ENCODE measurements at regions not wholly inside any gene's neighbourhood (a gene's known extent, or its start where the extent isn't known, plus 50 kb on each side); places are given as distances from the start of the nearest gene placed in this dataset.
"Not testable (repeated sequence)": the region's sequence is repeated elsewhere in the genome, so short reads cannot be mapped to it uniquely, and the experiment has no call there.

DNA sequence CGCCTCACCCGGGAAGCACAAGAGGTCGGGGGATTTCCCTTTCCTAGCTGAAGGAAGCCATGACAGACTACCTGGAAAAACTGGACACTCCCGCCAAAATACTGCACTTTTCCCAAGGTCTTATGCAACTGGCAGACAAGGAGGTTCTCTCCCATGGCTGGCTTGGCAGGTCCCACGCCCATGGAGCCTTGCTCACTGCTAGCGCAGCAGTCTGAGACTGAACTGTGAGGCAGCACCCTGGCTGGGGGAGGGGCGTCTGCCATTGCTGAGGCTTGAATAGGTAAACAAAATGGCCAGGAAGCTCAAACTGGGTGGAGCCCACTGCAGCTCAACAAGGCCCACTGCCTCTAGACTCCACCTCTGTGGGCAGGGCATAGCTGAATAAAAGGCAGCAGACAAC lies 92.1 kb downstream of the C4BPA start:
- not testable (repeated sequence) for DNase-seq (ENCODE audit: low spot score)

DNA sequence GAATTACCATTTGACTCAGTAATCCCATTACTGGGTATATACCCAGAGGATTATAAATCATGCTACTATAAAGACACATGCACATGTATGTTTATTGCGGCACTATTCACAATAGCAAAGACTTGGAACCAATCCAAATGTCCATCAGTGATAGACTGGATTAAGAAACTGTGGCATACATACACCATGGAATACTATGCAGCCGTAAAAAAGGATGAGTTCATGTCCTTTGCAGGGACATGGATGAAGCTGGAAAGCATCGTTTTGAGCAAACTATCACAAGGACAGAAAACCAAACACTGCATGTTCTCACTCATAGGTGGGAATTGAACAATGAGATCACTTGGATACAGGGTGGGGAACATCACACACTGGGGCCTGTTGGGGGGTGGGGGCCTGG lies 97.5 kb downstream of the C4BPA start:
- DNase-seq (ENCODE audit: low spot score): not testable (repeated sequence)

DNA sequence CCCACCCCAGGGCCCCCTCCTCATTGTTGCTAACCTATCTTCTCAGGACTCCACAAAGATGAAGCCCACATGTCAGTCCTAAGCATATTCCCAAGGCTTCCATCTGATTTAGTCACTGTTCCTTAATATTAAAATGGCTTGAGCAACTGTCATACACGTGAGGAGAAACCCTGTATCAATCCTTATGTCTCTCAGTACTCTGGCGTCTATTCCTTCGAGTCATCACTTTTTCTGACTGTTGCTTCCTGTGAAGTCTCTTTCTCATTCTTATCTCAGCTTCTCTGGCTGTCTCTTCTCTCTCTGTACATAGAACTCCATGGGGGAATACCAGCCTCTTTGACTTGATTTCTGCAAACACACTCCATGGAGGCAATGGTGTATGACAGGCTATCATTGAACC lies 98.4 kb downstream of the C4BPA start:
- no peak for DNase-seq (ENCODE audit: low spot score)

DNA sequence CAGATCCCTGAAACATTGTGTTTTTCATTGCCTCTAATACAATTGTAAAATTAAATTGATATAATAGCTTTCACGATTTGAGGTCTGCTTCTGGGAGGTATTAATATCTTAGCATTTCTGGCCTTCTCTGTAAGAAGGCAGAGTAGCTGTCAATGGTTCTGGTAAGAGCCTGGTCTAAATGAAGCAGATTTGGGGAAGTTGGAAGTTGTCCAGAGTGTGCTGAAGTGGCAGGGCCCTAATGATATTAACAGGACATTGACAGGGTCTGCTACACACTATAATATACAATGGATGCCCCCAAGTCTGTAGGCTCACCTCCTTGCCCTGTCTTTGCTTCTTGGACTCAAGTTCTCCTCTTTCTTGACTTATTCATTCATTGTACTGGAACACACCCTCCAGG lies 99.5 kb downstream of the C4BPA start:
- DNase-seq (ENCODE audit: low spot score): no peak

- no peak for DNase-seq (ENCODE audit: low spot score)
Observed at GRCh38 chr1:207205614-207206061, 101.6 kb downstream of the C4BPA start.

GRCh38 chr1:207208691-207209090 lies 104.7 kb downstream of the C4BPA start:
- DNase-seq (ENCODE audit: low spot score): not testable (repeated sequence)

DNA sequence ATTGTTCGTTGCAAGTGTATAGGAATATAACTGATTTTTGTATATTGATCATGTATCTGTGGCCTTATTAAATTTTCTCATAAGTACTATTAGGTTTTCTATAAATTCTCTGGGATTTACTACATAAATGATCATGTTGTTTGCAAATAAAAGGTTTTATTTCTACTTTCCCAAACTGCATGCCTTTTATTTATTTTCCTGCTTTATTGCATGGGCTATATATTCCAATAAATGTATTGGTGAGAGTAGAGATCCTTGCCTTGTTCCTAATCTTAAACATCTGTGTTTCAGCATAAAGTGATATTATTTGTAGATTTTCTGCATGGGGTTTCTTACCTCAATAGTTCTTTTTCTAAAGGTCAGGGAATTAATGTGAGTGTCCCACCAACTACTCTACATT lies 107.0 kb upstream of the CD55 start:
- no peak for DNase-seq (ENCODE audit: low spot score)

DNA sequence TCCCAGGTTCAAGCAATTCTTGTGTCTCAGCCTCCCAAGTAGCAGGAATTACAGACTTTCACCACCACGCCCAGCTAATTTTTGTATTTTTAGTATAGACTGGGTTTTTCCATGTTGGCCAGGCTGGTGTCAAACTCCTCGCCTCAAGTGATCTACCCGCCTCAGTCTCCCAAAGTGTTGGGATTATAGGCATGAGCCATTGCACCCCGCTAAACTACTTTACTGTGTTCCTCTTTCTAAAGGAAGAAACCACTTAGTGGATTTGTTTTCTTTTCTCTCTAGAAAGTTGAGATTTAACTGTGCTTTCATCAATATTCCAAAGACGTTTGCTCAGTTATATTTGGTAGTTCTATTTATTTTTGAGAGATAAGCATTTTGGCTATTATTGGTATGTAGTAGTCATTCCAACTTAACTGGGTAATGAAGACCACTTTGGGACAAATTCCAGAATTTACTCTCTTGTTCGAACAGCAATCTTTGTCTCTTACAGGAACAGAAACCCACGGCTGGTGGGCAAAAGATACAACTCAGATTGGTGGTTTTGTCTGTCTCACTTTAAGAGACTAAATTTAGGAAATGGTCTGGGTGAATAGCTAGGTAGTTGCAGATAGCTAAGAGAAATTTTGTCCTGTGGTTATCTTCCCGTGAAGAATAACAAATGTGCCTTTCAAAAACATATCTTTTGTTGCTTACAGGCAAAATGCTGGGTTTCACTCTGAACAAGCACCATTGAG lies 103.5 kb upstream of the CD55 start:
- no peak for DNase-seq (ENCODE audit: low spot score)

DNA sequence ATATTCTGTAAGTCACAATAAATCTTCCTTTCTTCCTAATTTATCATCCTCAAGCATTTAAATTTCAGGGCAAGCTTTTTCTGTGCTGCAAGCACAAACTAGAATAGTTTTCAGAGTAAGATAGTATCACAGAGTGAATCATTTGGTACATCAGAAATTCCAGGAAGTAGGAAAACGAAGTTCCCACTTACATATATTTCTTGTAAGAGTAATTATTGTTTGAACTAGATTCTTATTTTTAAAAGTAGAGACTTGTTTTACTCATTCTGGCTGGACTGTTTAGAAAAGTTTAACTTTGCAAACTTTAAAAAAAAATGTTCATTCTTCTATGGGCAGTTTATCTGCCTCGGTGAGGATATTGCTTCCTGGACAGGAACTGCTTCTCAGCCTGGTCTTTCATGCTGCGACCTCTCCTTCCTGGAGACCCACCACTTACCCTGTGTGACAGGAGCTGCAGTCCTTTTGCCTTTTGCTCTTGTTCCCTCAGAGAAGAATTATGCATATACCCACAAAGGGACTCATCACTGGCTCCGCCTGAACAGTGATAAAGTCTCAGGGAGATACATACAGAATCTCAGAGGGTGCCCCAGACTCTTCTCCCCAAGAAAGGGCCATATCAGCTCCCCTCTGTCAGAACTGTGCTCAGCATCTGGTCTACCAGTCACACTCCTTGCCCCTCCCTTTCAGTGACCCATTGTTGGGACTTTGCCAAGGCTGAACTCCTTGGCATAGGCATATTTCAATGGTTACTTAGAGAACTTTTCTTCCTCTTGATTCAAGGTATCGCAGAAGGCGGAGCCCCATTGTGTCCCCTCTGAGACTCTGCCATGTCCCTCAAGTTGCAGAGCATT lies 102.7 kb upstream of the CD55 start:
- peak; percentile 61 for DNase-seq (ENCODE audit: low spot score)

GRCh38 chr1:207219979-207220889 lies 101.2 kb upstream of the CD55 start:
- no peak for DNase-seq (ENCODE audit: low spot score)

DNA sequence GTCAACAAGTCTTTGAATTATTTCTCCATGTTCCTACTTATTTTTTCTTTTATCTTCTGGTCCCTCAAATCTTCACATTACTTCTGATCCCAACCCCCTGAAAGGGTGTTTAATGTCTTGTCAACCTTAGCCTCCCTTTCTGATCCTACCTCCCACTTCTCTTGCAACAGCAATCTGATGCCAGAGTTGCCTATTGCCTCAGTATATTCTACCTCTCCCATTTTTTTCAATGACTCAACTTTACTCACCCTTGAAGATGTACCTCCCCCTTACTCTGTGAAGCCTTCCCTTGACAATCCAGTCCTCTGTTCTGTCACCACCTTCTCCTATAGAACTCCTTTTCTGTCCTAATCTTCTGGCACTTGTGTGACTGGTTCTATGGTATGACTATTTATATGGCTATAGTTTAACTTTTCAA lies 99.5 kb upstream of the CD55 start:
- no peak for DNase-seq (ENCODE audit: low spot score)

GRCh38 chr1:207223162-207223561 lies 98.3 kb upstream of the CD55 start:
- no peak for DNase-seq (ENCODE audit: low spot score)

DNA sequence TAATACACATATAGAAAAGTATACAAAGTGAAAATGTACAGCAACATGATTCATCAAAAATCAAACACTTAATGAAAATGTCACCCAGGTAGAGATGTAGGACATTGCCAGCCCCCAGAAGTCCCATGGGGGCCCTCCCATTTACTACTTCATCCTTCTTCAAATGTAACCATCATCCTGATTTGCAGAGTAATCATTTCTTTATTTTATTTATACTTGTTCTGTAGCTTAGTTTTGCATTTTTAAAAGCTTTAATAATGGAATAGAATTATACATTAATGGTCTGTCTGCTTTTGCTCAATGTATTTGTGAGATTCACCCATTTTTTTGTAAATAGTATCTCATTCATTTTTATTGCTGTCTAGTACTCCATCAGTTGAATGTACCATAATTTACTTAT lies 96.8 kb upstream of the CD55 start:
- no peak for DNase-seq (ENCODE audit: low spot score)

DNA sequence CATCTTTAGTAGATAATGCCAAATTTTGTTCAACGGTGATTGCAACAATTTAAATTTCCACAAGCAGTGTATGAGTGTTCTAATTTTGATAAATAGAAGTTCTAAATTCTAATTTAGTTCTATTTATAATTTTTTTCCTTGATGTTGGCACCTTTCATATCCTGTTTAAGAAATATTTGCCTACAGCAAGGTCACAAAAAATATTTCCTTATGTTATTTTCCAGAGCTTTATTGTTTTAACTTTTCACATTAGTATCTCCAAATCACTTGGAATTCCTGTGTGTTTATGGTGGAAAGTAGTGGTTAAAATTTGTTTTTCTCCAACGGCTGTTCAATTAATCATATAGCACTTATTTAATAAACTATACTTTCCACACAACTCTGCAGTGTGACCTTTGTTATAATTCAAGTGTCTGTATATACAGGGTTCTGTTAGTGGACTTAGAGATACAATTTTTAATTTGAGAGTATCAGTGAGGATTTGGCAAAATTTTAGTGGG lies 94.3 kb upstream of the CD55 start:
- no peak for DNase-seq (ENCODE audit: low spot score)

DNA sequence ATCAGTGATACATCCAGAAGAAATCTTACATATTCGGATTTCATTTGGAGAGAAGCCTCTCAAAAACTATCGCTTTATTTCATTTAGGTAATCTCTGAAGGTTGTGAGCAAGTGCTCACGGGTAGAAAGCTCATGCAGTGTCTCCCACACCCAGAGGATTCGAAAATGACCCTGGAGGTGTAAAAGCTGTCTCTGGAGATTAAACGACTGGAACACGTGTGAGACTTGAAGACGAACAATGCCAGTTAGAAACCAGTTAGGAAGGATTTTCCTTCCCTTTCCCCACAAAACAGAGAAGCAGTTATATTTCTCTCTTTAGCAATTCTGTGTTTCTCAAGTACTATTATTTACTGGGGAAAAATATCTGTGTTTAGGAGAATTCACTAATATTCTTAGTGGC lies 92.5 kb upstream of the CD55 start:
- DNase-seq (ENCODE audit: low spot score): no peak

GRCh38 chr1:207230441-207230840 lies 91.0 kb upstream of the CD55 start:
- DNase-seq (ENCODE audit: low spot score): no peak

- no peak for DNase-seq (ENCODE audit: low spot score)
Observed at GRCh38 chr1:207234690-207235089, 86.8 kb upstream of the CD55 start.

DNA sequence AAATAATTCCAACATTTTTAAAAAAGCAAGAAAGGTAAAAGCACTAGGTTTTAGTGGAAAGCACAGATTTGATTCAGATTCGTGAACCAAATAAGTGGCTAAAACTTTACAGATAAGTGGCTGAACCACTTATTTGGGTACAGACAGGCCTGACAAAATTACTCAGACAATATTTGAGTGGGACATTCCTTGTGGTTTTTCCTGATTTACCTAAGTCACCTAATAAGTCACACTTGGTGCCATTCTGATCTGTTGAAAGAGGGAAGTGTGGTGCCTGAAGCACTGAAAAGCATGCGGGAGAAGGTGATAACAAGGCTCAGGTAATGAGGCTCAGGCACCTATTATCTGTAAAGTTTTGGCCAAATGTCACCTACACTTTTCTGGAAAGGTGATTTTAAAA lies 81.6 kb upstream of the CD55 start:
- no peak for DNase-seq (ENCODE audit: low spot score)

DNA sequence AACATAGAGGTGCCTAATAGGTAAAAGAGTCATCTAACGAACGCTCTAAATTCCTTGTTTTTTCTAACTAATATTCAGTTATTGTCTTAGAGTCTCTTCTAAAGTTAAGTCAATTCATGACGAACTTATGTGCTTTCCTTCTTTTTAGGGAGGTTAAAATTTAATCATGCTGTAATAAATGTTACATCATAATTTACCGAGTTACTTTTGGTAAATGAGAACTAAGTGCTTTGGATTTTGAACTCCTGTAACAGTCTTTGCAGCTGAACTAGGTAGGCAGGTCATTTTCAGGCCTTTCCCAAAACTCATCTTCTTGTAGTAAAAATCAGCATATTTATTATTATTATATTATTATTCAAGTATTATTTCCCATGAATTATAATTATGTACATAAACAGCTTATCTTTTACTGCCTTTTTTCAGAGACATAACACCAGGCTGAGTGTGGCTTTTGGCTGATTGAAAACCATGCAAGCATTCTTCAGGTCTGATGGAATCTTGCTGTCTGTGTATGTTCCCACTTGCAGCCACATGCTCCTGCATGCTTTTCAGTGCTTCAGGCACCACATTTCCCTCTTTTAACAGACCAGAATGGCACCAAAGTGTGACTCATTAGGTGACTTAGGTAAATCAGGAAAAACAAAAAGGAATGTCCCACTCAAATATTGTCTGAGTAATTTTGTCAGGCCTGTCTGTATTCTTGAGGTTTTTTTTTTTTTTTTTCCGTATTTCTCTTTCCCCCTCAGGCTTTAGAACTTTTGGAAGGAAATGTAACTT lies 81.0 kb upstream of the CD55 start:
- peak; percentile 58 for DNase-seq (ENCODE audit: low spot score)

DNA sequence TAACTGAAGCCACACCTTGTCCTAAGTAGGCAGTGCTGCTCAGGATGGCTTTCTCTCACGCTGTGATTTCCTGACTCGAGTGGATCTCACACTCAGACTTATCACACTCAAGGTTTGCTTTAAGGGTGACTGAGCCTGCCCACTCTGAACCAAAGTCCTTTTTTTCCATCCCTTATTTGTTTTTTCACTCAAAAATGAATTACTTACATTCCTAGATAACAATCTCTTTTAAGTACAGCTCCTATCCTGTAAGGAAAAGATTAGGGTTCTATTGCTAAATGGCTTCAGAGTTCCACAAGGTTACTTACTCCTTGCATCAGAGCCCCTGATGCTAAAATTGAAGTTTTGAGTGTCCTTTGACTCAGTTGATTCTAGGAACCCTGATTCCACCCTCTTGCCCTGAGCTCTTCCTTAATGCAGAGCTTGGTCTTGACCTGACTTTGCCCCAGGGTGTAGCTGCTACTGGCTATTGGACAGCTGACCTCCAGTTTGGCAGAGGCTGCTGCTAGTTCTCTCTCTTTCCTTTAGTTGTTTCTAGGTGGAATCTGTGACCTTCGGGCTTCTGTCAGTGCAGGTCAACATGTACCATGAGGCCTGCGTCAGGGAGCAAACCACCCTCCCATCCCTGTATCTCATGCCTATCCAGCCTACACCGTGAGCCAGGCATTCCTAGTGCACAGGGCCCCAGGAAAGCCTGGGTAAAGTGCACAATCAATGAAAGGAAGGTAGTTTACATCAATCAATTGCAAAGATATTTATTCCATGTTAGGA lies 80.1 kb upstream of the CD55 start:
- no peak for DNase-seq (ENCODE audit: low spot score)
